K562 (cell line): ENCODE measurements at regions not wholly inside any gene's neighbourhood (a gene's known extent, or its start where the extent isn't known, plus 50 kb on each side); places are given as distances from the start of the nearest gene placed in this dataset.

Experiments
- ARHGAP35 ChIP-seq: fragments of 450-650 bp; IDR thresholded peaks from 2 replicates; pipeline ENCODE4 v1.6.1; 2018; ENCODE audit not compliant: partially characterized antibody
- BCL6 ChIP-seq: fragments of 250-450 bp; sonication (Bioruptor Pico); IDR thresholded peaks from 2 replicates; pipeline ENCODE4 v1.4.0; 2020
- CBFA2T3 ChIP-seq: fragments of 450-650 bp; IDR thresholded peaks from 2 replicates; pipeline ENCODE4 v1.6.1; 2017
- CC2D1A ChIP-seq: fragments of 450-650 bp; IDR thresholded peaks from 2 replicates; pipeline ENCODE4 v1.6.1; 2017; ENCODE audit warnings: mild to moderate bottlenecking
- EHMT2 ChIP-seq: fragments of 450-650 bp; IDR thresholded peaks from 2 replicates; pipeline ENCODE4 v1.6.1; 2018; ENCODE audit warnings: antibody characterized with exemption
- JUN ChIP-seq, 2 experiments: sonication (generic) in 1 of 2; formaldehyde crosslinking in 1 of 2; IDR thresholded peaks; 2 replicates each; pipeline versions ENCODE4 v1.6.1 to v1.8.0; 2012 to 2022; ENCODE audit warnings: borderline replicate concordance in 2 of 2, mild to moderate bottlenecking in 2 of 2, improper control_type of control experiment in 1 of 2, low read depth in 1 of 2, low read length in 1 of 2, missing genetic modification reagents in 1 of 2
- KAT7 ChIP-seq: sonication (generic); formaldehyde crosslinking; IDR thresholded peaks from 2 replicates; pipeline ENCODE4 v1.8.0; 2022; ENCODE audit warnings: missing genetic modification reagents, mild to moderate bottlenecking, borderline replicate concordance
- NCOR1 ChIP-seq: fragments of 450-650 bp; IDR thresholded peaks from 2 replicates; pipeline ENCODE4 v1.6.1; 2016; ENCODE audit warnings: mild to moderate bottlenecking, moderate library complexity
- NFE2 ChIP-seq: IDR thresholded peaks from 2 replicates; pipeline ENCODE4 v1.6.1; 2014; ENCODE audit warnings: antibody characterized with exemption, low read depth
- NFIC ChIP-seq: fragments of 450-650 bp; IDR thresholded peaks from 2 replicates; pipeline ENCODE4 v1.6.1; 2017; ENCODE audit warnings: mild to moderate bottlenecking, inconsistent platforms
- NR2C1 ChIP-seq, 2 experiments: fragments of 450-650 bp; IDR thresholded peaks; 2 replicates each; pipeline ENCODE4 v1.6.1; 2017; ENCODE audit warnings: mild to moderate bottlenecking in 2 of 2, antibody characterized with exemption in 1 of 2, inconsistent platforms in 1 of 2, missing compliant biosample characterization in 1 of 2, missing genetic modification characterization in 1 of 2
- NR4A1 ChIP-seq, 2 experiments: fragments of 250-450 bp in 1 of 2; fragments of 450-650 bp in 1 of 2; sonication (Bioruptor Pico) in 1 of 2; IDR thresholded peaks; 2 replicates each; pipeline versions ENCODE4 v1.4.0 to v1.6.1; 2016 to 2020; ENCODE audit warnings: mild to moderate bottlenecking in 2 of 2, missing compliant biosample characterization in 1 of 2, missing genetic modification characterization in 1 of 2, moderate library complexity in 1 of 2
- PHB2 ChIP-seq: fragments of 450-650 bp; IDR thresholded peaks from 2 replicates; pipeline ENCODE4 v1.6.1; 2017; ENCODE audit warnings: low read depth
- PYGO2 ChIP-seq: fragments of 450-650 bp; IDR thresholded peaks from 2 replicates; pipeline ENCODE4 v1.6.1; 2016; ENCODE audit warnings: mild to moderate bottlenecking, missing genetic modification characterization, moderate library complexity, missing compliant biosample characterization
- ZNF134 ChIP-seq: fragments of 250-450 bp; sonication (Bioruptor Pico); conservative IDR thresholded peaks from 2 replicates; pipeline ENCODE4 v1.4.0; 2020
- ZNF232 ChIP-seq: sonication (generic); formaldehyde crosslinking; IDR thresholded peaks from 2 replicates; pipeline ENCODE4 v1.8.0; 2022; ENCODE audit warnings: mild to moderate bottlenecking, missing genetic modification reagents
- ZNF3 ChIP-seq: fragments of 250-450 bp; sonication (Bioruptor Pico); IDR thresholded peaks from 2 replicates; pipeline ENCODE4 v1.5.0; 2021; ENCODE audit warnings: mild to moderate bottlenecking, moderate library complexity
- ZNF395 ChIP-seq: fragments of 200-800 bp; sonication (Bioruptor generic); IDR thresholded peaks from 2 replicates; pipeline ENCODE4 v1.6.1; 2017; ENCODE audit warnings: missing genetic modification characterization, missing compliant biosample characterization
- ZNF408 ChIP-seq: fragments of 250-450 bp; sonication (Bioruptor Pico); IDR thresholded peaks from 2 replicates; pipeline ENCODE4 v1.4.0; 2020; ENCODE audit warnings: low read depth, mild to moderate bottlenecking, moderate library complexity
- ZNF589 ChIP-seq: fragments of 200-800 bp; sonication (Bioruptor generic); IDR thresholded peaks from 2 replicates; pipeline ENCODE4 v1.6.1; 2016; ENCODE audit warnings: low read depth, missing genetic modification characterization, missing compliant biosample characterization
- ZNF592 ChIP-seq: fragments of 450-650 bp; IDR thresholded peaks from 2 replicates; pipeline ENCODE4 v1.6.1; 2017; ENCODE audit warnings: antibody characterized with exemption, mild to moderate bottlenecking
- ZNF644 ChIP-seq: fragments of 200-800 bp; sonication (Bioruptor generic); IDR thresholded peaks from 2 replicates; pipeline ENCODE4 v1.6.1; 2016; ENCODE audit warnings: low read depth, missing genetic modification characterization, missing compliant biosample characterization
- TF ChIP-seq, protein P1 (sequence below): fragments of 450-650 bp; formaldehyde crosslinking; IDR thresholded peaks from 2 replicates; pipeline ENCODE4 v1.4.0; 2020; ENCODE audit warnings: mild to moderate bottlenecking, moderate library complexity

DNA sequence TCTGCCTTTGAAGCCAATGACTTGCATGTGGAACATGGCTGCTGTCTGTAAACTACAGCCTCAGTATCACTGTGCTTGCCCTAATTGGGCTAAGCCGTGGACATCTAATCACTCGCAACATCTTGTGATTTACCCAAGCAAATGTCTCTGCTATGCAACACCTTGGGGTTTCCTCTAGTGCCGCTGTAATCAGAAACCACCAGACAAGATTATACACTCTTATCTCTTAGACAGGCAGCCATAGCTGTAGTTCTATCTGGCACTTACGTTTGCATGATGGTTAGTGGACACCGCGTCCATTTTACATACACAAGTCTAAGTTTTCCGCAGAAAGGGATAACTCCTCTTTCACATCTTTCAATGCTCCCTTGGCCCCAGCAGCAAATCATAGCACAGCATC, 204.3 kb upstream of the CCDC68 start (continued):
- TF ChIP-seq NR2C1 (IDR thresholded peaks at IDR 0.05) (no peak), NR2C1 (tag; IDR thresholded peaks at IDR 0.05) (peak; percentile 45; the same call in 1 of the 2 replicates), JUN (IDR thresholded peaks at IDR 0.05; ENCODE audit: borderline replicate concordance, low read depth, low read length) (no peak), JUN (CRISPR knock-in tag; IDR thresholded peaks at IDR 0.05; ENCODE audit: borderline replicate concordance) (no peak), ZNF644 (tag) (peak; percentile 81), ZNF134 (CRISPR knock-in tag) (0 out of 2 replicates have a peak, but pooled peaks have one; percentile 24), NCOR1 (peak; percentile 80), NR4A1 (CRISPR knock-in tag; IDR thresholded peaks at IDR 0.05) (no peak), NR4A1 (tag; IDR thresholded peaks at IDR 0.05) (peak; percentile 87; the same call in 1 of the 2 replicates), ZNF408 (CRISPR knock-in tag) (no peak), EHMT2 (0 out of 2 replicates have a peak, but pooled peaks have one; percentile 21), CC2D1A (peak; percentile 56; the same call in 1 of the 2 replicates), ZNF395 (CRISPR knock-in tag) (0 out of 2 replicates have a peak, but pooled peaks have one; percentile 45), CBFA2T3 (peak; percentile 93), ZNF592 (no peak), BCL6 (CRISPR knock-in tag) (0 out of 2 replicates have a peak, but pooled peaks have one; percentile 29), ZNF589 (CRISPR knock-in tag) (peak; percentile 79; the same call in 1 of the 2 replicates), PHB2 (peak; percentile 59; the same call in 1 of the 2 replicates), KAT7 (no peak), PYGO2 (0 out of 2 replicates have a peak, but pooled peaks have one; percentile 25), ZNF232 (no peak), ARHGAP35 (no peak), NFE2 (peak; percentile 15; the same call in 1 of the 2 replicates), ZNF3 (no peak), NFIC (peak; percentile 62)
- TF ChIP-seq, protein P1, sequence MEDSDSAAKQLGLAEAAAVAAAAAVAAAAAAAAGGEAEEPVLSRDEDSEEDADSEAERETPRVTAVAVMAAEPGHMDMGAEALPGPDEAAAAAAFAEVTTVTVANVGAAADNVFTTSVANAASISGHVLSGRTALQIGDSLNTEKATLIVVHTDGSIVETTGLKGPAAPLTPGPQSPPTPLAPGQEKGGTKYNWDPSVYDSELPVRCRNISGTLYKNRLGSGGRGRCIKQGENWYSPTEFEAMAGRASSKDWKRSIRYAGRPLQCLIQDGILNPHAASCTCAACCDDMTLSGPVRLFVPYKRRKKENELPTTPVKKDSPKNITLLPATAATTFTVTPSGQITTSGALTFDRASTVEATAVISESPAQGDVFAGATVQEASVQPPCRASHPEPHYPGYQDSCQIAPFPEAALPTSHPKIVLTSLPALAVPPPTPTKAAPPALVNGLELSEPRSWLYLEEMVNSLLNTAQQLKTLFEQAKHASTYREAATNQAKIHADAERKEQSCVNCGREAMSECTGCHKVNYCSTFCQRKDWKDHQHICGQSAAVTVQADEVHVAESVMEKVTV: no peak
